Neutrophil (primary cell): ENCODE measurements at regions not wholly inside any gene's neighbourhood (a gene's known extent, or its start where the extent isn't known, plus 50 kb on each side); places are given as distances from the start of the nearest gene placed in this dataset.

ENCODE experiments used
- H3K27ac ChIP-seq: fragments of 200-600 bp; sonication (generic); 2 replicates; pipeline ENCODE4 v1.5.1; 2016; ENCODE audit warnings: mild to moderate bottlenecking, moderate library complexity
- H3K27me3 ChIP-seq: fragments of 200-600 bp; sonication (generic); 2 replicates; pipeline ENCODE4 v1.6.0; 2016; ENCODE audit warnings: mild to moderate bottlenecking
- H3K36me3 ChIP-seq: fragments of 200-600 bp; sonication (generic); 2 replicates; pipeline ENCODE4 v1.5.1; 2017
- H3K4me1 ChIP-seq, 2 experiments: fragments of 200-600 bp in 1 of 2; sonication (generic) in 1 of 2; 1 replicate in 1 of 2; 2 replicates in 1 of 2; pipeline versions ENCODE4 v1.5.1 to v1.6.1; 2013 to 2016; ENCODE audit warnings: low read depth in 1 of 2, low read length in 1 of 2, mild to moderate bottlenecking in 1 of 2, moderate library complexity in 1 of 2; ENCODE audit not compliant: control insufficient read depth in 1 of 2, insufficient read depth in 1 of 2
- H3K4me3 ChIP-seq, 2 experiments: fragments of 200-600 bp in 1 of 2; sonication (generic) in 1 of 2; 1 replicate in 1 of 2; 2 replicates in 1 of 2; pipeline ENCODE4 v1.5.1; 2013 to 2016; ENCODE audit warnings: low read depth in 1 of 2, low read length in 1 of 2, mild to moderate bottlenecking in 1 of 2, moderate library complexity in 1 of 2
- H3K9me3 ChIP-seq: fragments of 200-600 bp; sonication (generic); 2 replicates; pipeline ENCODE4 v1.5.1; 2016
- TF ChIP-seq, protein P1 (sequence below): fragments of 200-600 bp; sonication (generic); IDR thresholded peaks from 2 replicates; pipeline ENCODE4 v1.5.1; 2016; ENCODE audit warnings: antibody characterized with exemption

DNA sequence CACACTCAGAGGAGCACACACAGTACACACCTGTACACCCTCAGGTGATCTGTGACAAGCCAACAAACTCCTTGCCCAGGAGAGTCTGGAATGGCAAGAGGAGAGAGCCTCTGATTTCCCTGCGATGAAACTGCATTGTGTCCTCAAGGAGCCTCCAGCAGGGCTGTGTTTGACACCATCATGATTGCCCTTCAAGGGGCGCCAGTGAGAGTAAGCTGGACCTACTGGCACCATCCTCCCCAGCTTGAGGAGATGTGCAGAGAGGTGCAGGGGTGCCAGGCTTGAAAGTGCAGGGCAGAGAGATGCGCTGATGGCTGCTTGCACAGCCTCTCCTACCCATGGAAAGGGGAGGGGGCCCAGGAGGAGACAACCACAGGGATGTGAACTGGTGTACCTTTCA, 188.8 kb upstream of the CADM1 start:
- TF ChIP-seq, protein P1, sequence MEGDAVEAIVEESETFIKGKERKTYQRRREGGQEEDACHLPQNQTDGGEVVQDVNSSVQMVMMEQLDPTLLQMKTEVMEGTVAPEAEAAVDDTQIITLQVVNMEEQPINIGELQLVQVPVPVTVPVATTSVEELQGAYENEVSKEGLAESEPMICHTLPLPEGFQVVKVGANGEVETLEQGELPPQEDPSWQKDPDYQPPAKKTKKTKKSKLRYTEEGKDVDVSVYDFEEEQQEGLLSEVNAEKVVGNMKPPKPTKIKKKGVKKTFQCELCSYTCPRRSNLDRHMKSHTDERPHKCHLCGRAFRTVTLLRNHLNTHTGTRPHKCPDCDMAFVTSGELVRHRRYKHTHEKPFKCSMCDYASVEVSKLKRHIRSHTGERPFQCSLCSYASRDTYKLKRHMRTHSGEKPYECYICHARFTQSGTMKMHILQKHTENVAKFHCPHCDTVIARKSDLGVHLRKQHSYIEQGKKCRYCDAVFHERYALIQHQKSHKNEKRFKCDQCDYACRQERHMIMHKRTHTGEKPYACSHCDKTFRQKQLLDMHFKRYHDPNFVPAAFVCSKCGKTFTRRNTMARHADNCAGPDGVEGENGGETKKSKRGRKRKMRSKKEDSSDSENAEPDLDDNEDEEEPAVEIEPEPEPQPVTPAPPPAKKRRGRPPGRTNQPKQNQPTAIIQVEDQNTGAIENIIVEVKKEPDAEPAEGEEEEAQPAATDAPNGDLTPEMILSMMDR = no peak
- H3K9me3 ChIP-seq = no peaks in the 10 kb centered on the region
- no peak overlapping the region for H3K27ac ChIP-seq
- H3K4me3 ChIP-seq = no peak overlapping the region
- peaks cover 16% of the 10 kb centered on the region for H3K27me3 ChIP-seq
- no peaks in the 10 kb centered on the region for H3K36me3 ChIP-seq
- H3K4me1 ChIP-seq = no peaks in the 10 kb centered on the region

DNA sequence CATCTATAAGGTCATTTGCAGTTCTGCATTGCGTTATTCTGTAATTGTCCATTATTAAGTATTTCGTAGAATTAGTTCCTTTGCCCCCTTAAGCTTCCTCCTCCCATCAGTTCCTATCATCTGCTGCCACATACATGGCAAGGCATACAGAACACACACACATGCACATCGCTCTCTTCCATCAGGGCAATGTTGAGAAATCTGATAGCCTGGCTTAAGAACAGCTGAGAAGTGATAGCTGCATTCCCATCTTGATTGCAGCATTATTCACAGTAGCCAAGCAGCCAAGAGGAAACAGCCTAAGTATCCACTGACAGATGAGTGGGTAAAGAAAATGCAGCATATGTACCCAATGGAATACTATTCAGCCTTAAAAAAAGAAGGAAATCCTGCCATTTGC, 186.8 kb upstream of the CADM1 start:
- no peaks in the 10 kb centered on the region for H3K36me3 ChIP-seq
- H3K27me3 ChIP-seq = peaks cover 32% of the 10 kb centered on the region
- H3K9me3 ChIP-seq = no peaks in the 10 kb centered on the region
- no peaks in the 10 kb centered on the region for H3K4me1 ChIP-seq
- no peak overlapping the region for H3K27ac ChIP-seq
- TF ChIP-seq, protein P1 = no peak
- H3K4me3 ChIP-seq = no peak overlapping the region

DNA sequence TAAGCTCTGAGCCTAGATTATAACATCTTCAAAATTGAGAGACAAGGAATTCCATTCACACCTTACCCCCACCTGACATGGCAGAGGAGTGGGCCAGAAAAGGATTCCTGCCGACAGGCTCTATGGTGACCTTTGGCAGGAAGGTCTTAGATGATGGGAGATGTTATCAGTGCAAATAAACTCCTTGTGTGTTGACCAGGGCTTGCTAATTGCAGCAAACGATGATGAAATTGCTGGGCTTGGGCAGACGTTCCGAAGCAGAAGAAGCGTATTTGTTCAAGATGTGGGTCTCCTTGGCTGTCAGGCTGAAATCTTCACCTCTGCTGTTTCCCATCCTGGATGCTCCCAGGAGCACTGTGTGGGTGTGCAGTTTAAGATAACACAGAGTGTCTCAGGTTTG, 183.7 kb upstream of the CADM1 start:
- Histone ChIP-seq H3K27me3 (peaks cover 39% of the 10 kb centered on the region), H3K4me3 (no peak overlapping the region), H3K36me3 (no peaks in the 10 kb centered on the region), H3K4me1 (no peaks in the 10 kb centered on the region), H3K27ac (no peak overlapping the region), H3K9me3 (no peaks in the 10 kb centered on the region)
- TF ChIP-seq, protein P1 = no peak

DNA sequence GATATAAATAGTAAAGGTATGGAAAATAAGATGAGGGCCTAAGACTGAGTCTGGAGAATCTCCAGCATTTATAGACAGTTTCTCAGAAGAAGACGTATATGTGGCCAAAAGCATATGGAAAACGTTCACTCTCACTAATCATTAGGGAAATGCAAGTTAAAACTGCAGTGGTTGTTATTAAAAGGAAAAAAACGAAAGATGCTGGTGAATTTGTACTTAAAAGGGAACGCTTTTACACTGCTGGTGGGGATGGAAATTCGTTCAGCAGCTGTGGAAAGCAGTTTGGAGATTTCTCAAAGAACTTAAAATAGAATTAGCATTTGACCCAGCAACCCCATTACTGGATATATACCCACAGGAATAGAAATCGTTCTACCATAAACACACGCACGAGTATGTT, 180.5 kb upstream of the CADM1 start:
- peaks cover 36% of the 10 kb centered on the region for H3K27me3 ChIP-seq
- no peak overlapping the region for H3K27ac ChIP-seq
- no peak overlapping the region for H3K4me3 ChIP-seq
- no peaks in the 10 kb centered on the region for H3K9me3 ChIP-seq
- H3K4me1 ChIP-seq = no peaks in the 10 kb centered on the region
- TF ChIP-seq, protein P1 = no peak
- no peaks in the 10 kb centered on the region for H3K36me3 ChIP-seq

DNA sequence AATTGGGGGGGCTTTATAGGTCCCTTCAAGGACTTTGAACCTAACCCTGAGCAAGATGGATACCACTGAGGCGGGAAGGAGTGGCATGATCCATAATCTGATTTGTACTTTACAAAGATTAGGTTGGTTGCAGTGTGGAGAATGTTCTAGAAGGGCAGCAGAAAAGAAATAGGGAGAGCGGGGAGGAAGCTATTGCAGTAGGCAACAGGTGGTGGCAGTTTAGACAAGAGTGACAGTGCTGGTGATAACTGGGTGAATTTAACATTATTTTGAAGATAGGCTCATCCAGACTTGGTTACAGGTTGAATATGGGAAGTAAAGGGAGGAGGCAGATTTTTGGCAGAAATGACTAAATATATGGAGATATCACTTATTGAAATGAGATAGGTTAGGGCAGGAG, 179.9 kb upstream of the CADM1 start:
- H3K27ac ChIP-seq = no peak overlapping the region
- TF ChIP-seq, protein P1 = no peak
- H3K27me3 ChIP-seq = peaks cover 30% of the 10 kb centered on the region
- H3K36me3 ChIP-seq = no peaks in the 10 kb centered on the region
- H3K4me1 ChIP-seq = no peaks in the 10 kb centered on the region
- no peak overlapping the region for H3K4me3 ChIP-seq
- H3K9me3 ChIP-seq = no peaks in the 10 kb centered on the region

DNA sequence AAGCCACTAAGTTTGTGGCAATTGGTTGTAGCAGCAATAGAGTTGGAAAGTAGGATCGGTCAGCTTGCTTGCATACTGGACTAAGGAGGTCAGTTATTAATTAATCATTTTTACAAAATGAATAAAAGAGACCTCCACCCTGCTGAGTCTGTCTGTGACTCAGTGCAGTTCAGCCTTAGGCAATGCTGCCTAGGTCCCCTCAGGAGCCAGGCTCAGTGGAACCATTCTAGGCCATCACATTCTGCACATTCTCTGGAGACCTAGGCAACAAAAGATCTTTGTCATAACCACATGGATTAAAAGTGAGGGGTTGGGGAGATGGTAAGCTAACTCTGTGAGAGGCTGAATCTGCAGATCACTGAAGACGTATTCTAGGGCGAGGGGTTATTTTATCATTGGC, 178.7 kb upstream of the CADM1 start:
- Histone ChIP-seq H3K27me3 (peaks cover 21% of the 10 kb centered on the region), H3K36me3 (no peaks in the 10 kb centered on the region), H3K4me1 (no peaks in the 10 kb centered on the region), H3K9me3 (no peaks in the 10 kb centered on the region), H3K27ac (no peak overlapping the region), H3K4me3 (no peak overlapping the region)
- TF ChIP-seq, protein P1 = no peak
